ENCODE measurements at regions not wholly inside any gene's neighbourhood (a gene's known extent, or its start where the extent isn't known, plus 50 kb on each side); places are given as distances from the start of the nearest gene placed in this dataset.

- no peaks in the 10 kb centered on the region for H3K36me3 ChIP-seq
- H3K27ac ChIP-seq: no peak overlapping the region
- H3K4me1 ChIP-seq (ENCODE audit: control insufficient read depth in 1 of 2, low read depth in 2 of 2): no peaks in the 10 kb centered on the region
- no peak overlapping the region for H3K4me3 ChIP-seq
- ATAC-seq (ENCODE audit: insufficient number of reproducible peaks, low FRiP score, low read depth) (no peak), DNase-seq (ENCODE audit: low spot score) (no peak)
- H3K27me3 ChIP-seq (replicated peaks; ENCODE audit: insufficient read depth): no peaks in the 10 kb centered on the region
- TF ChIP-seq CTCF (IDR thresholded peaks at IDR 0.05): no peak
- no peaks in the 10 kb centered on the region for H3K9me3 ChIP-seq
Measured at GRCh38 chr6:168184701-168185100, 105.7 kb upstream of the FRMD1 start.

DNA sequence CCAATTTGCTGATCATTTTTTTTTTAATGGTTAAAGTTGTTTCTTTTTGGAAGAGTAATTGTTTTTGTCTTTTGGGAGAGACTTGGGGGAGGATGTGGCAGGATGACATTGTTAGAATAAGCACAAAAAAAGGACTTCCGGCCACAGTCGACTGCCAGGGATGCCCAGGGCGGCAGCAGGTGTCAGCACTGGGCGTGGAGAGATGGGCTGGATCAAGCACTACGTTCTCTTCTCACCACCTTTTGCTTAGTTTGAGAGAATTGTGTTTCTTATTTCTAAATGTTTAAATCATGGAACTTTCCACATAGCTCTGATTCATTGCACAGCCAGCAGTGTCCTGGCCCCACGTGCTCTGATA lies 104.6 kb upstream of the FRMD1 start:
- Histone ChIP-seq H3K9me3 (no peaks in the 10 kb centered on the region), H3K4me1 (ENCODE audit: control insufficient read depth in 1 of 2, low read depth in 2 of 2) (no peaks in the 10 kb centered on the region), H3K4me3 (no peak overlapping the region), H3K27ac (no peak overlapping the region), H3K27me3 (replicated peaks; ENCODE audit: insufficient read depth) (no peaks in the 10 kb centered on the region), H3K36me3 (no peaks in the 10 kb centered on the region)
- no peak for ATAC-seq (ENCODE audit: insufficient number of reproducible peaks, low FRiP score, low read depth)
- DNase-seq (ENCODE audit: low spot score): no peak
- TF ChIP-seq CTCF (IDR thresholded peaks at IDR 0.05): no peak

GRCh38 chr6:168182908-168183612 lies 104.0 kb upstream of the FRMD1 start:
- no peak for DNase-seq (ENCODE audit: low spot score)
- no peak overlapping the region for H3K27ac ChIP-seq
- TF ChIP-seq CTCF (IDR thresholded peaks at IDR 0.05): no peak

GRCh38 chr6:168182366-168182765 lies 103.4 kb upstream of the FRMD1 start:
- H3K27ac ChIP-seq: no peak overlapping the region
- H3K4me3 ChIP-seq: no peak overlapping the region
- no peaks in the 10 kb centered on the region for H3K36me3 ChIP-seq
- ATAC-seq (ENCODE audit: insufficient number of reproducible peaks, low FRiP score, low read depth): no peak
- no peak for TF ChIP-seq CTCF (IDR thresholded peaks at IDR 0.05)
- H3K27me3 ChIP-seq (replicated peaks; ENCODE audit: insufficient read depth): no peaks in the 10 kb centered on the region
- no peaks in the 10 kb centered on the region for H3K4me1 ChIP-seq (ENCODE audit: control insufficient read depth in 1 of 2, low read depth in 2 of 2)
- no peak for DNase-seq (ENCODE audit: low spot score)
- no peaks in the 10 kb centered on the region for H3K9me3 ChIP-seq

More at GRCh38 chr6:168182908-168183612, 104.0 kb upstream of the FRMD1 start:
- Histone ChIP-seq H3K4me1 (ENCODE audit: control insufficient read depth in 1 of 2, low read depth in 2 of 2) (no peaks in the 10 kb centered on the region), H3K36me3 (no peaks in the 10 kb centered on the region), H3K27me3 (replicated peaks; ENCODE audit: insufficient read depth) (no peaks in the 10 kb centered on the region), H3K9me3 (no peaks in the 10 kb centered on the region), H3K4me3 (no peak overlapping the region)
- ATAC-seq (ENCODE audit: insufficient number of reproducible peaks, low FRiP score, low read depth): no peak

GRCh38 chr6:168181876-168182275 lies 102.9 kb upstream of the FRMD1 start:
- Histone ChIP-seq H3K27me3 (replicated peaks; ENCODE audit: insufficient read depth) (no peaks in the 10 kb centered on the region), H3K4me3 (no peak overlapping the region), H3K27ac (no peak overlapping the region), H3K4me1 (ENCODE audit: control insufficient read depth in 1 of 2, low read depth in 2 of 2) (no peaks in the 10 kb centered on the region), H3K36me3 (no peaks in the 10 kb centered on the region), H3K9me3 (no peaks in the 10 kb centered on the region)
- no peak for TF ChIP-seq CTCF (IDR thresholded peaks at IDR 0.05)
- no peak for DNase-seq (ENCODE audit: low spot score)
- no peak for ATAC-seq (ENCODE audit: insufficient number of reproducible peaks, low FRiP score, low read depth)
